ENCODE measurements at regions not wholly inside any gene's neighbourhood (a gene's known extent, or its start where the extent isn't known, plus 50 kb on each side); places are given as distances from the start of the nearest gene placed in this dataset.

- TF ChIP-seq CTCF (IDR thresholded peaks at IDR 0.05) (no peak), POLR2A (IDR thresholded peaks at IDR 0.05) (no peak)
Observed at GRCh38 chr5:72604111-72604797, 97.0 kb upstream of the ZNF366 start.

Measured in Peyer's patch (tissue), 4 donors.